GM21723 (cell line): ENCODE measurements at regions not wholly inside any gene's neighbourhood (a gene's known extent, or its start where the extent isn't known, plus 50 kb on each side); places are given as distances from the start of the nearest gene placed in this dataset.
A peak's percentile ranks its signal among the peaks of the same experiment; 100 is the strongest.

ENCODE experiments used
- ATAC-seq: cut with Tn5 transposase; IDR thresholded peaks from one replicate; pipeline ENCODE4 v1.9.1; 2021; ENCODE audit warnings: mild to moderate bottlenecking, moderate library complexity; ENCODE audit not compliant: unreplicated experiment

DNA sequence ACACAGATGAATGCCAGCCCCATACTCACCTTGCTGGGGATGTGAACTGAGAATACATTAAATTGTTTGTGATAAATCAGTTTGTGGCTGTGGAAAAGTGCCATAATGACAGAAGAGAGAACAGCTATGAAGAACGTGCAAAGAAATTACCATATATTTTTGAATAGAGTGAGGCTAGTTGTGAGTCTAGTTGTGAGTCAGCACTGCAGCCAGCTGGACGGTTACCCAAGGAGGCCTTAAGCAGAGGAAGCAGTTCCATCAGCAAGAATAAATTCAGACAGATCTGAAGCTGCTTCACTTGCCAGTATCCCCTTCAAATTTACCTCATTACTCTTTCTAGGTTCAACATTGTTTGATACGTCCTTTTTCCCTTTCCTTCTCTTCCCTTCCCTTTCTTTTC, 446.0 kb downstream of the MTRR start:
- no peak for ATAC-seq

- no peak for ATAC-seq
Measured at GRCh38 chr5:8316608-8317280, 447.8 kb downstream of the MTRR start.

DNA sequence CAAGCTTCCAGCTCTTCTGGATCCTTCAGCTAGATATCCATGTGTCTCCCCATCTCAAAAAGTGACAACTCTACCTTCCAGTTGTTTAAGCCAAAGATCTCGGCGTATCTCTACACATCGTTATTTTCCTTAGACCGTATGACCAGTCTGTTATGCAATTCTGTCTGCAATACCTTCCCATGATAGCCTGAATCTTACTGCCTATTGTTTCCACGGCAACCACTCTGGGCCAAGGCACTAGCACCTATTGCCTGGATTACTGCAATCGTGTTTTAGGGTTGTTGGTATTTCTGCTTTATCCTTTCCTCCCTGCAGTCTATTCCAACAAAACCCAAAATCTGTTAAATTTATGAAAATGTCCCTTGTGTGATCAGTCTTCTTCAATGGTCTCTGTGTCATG, 448.4 kb downstream of the MTRR start:
- no peak for ATAC-seq

GRCh38 chr5:8320244-8320643, 451.3 kb downstream of the MTRR start:
- no peak for ATAC-seq

DNA sequence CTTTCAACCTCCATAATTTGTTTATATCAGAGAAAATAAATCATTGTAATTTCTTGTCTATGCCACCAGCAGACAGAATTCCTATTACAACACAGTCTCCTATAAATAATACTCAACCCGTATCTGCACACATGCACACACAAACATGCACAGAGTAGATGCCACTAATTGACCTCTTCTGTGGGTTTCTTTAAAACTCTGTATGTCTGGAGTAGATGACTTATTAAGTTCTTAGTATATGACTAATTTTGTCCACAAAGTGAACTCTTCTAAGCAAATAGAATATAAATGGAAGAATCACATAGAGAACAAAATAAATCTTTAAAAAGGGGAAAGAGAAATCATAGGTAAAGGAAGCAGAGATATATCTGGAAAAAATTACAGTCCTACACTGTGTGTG, 452.3 kb downstream of the MTRR start:
- no peak for ATAC-seq

GRCh38 chr5:8322484-8322883, 453.5 kb downstream of the MTRR start:
- ATAC-seq = no peak

DNA sequence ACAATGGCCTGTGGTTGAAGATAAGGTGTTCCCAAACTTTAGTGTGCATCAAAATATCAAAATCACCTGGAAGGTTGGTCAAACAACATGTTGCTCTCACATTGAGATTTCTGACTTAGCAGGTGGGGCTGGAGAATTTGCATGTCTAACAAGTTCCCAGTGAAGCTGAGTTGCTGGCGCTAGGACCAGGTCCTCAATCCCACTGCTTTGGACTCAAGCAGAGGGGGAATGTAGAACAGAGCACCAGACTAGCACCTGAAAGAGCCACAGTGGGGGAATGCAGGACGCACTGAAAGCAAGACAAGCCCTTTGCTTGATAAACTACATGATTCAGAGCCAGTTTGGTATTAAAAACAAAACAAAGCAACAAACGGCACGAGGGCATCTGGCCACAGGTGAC, 458.1 kb downstream of the MTRR start:
- ATAC-seq = no peak

- no peak for ATAC-seq
Measured at GRCh38 chr5:8329773-8330172, 460.8 kb downstream of the MTRR start.

- ATAC-seq = no peak
Measured at GRCh38 chr5:8332666-8333445, 463.9 kb downstream of the MTRR start.

DNA sequence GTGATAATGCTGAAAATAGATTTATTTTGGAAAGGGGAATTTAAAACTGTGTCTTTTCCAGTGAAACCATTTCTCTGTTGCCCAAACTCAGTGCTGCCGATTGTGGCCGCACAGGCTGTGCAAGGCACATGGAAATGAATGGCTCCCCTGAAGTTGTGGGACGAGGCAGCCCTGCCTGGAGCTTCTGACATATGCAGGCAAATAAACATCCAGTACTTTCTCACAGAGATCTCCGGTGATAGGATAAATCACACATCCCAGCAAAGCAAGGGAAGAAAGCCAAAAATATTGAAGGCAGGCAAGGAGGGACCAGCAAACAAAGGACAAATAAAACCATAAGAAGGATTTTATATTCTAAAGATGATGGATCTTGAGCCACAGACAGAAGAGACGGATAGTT, 464.5 kb downstream of the MTRR start:
- ATAC-seq = no peak

DNA sequence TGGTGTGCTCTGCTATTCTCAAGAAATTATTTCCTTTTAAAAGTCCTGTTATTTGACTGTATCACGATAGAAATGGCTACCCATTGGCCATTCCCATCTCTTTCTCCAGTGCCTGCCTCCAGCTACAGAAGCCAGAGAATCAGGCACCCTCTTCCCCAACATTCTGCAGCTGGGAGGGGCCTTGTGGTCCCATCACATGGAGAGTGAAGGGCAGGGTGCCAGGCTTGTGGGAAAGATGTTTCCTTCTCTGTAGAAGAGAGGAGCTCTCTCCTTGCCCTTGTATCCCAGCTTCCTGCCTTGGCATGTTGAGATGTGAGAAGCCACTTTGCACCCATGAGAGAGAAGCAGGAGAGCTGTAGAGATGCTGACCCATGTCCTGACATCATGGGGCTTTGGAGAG, 465.0 kb downstream of the MTRR start:
- no peak for ATAC-seq

- ATAC-seq = no peak
Measured at GRCh38 chr5:8340261-8340660, 471.3 kb downstream of the MTRR start.

GRCh38 chr5:8340739-8341344, 471.9 kb downstream of the MTRR start:
- ATAC-seq = no peak

GRCh38 chr5:8341406-8341805, 472.5 kb downstream of the MTRR start:
- ATAC-seq = no peak

GRCh38 chr5:8347984-8348383, 479.0 kb downstream of the MTRR start:
- ATAC-seq = no peak

DNA sequence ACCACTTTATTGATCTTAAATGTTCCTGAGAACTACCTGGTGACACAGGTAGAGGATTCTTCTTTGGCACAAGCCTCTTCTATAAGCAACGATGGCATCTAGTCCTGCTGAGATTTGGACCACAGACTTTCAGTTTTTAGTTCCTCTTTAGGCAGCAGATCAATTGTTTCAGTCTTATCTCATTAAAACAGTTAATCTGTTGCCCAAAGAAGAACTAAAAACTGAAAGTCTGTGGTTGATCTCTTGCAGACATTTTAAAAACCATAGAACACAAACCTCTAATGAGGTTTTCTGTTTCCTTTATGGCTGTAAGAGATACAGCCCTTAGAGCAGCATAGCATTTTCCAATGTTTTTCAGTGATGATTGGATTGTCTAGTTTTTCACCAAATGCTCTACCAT, 480.9 kb downstream of the MTRR start:
- ATAC-seq = peak; percentile 98

DNA sequence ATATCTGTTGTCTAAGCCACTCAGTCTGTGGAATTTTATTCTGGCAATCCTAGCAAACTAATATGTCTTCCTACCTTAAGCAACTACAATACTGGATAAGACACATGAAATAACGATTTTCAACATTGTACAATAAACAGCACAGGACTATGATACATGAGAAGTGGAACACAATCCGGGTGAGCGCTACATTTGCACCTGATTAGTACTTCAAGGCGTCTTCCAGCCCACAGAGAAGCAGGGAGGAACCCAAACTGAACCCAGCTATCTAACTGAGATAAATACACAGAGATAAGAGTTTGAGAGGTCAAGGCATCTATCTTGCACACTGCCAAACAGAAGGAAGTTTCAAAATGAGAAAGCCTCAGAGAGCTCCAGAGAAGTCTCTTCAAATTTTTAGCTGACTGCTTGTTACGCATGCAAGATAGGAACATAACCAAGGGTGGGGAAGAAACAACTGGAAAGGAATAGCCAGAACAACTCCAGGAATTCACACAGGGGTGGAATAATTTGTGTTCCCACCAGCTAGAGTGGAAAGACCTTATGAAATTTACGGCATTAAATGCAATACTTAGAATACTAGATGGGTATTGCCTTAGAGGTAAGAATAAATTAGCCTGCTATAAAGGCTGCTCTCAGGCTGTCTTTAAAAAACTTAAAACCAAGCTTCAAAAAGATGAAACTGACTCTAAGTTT, 481.8 kb downstream of the MTRR start:
- ATAC-seq = no peak

- ATAC-seq = no peak
Measured at GRCh38 chr5:8355981-8356380, 487.0 kb downstream of the MTRR start.

DNA sequence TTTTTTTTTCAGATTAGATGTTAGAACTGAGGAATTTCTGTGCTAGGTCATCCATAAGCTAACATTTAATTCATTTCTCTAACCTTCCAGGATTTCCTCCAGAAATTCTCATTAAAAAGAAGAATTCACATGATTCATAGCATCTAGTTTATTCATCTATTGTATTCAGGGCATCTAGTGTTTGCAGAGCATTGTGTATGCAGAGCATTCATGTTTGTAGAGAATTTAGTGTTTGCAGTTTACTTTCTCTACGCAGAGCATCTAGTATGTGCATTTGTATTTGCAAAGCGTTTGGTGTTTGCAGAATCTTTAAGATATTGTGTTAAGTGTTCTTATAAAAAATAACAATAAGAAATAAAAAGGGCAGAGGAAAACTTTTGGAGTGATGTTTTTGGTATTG, 491.1 kb downstream of the MTRR start:
- no peak for ATAC-seq

- no peak for ATAC-seq
Measured at GRCh38 chr5:8362495-8362894, 493.5 kb downstream of the MTRR start.

DNA sequence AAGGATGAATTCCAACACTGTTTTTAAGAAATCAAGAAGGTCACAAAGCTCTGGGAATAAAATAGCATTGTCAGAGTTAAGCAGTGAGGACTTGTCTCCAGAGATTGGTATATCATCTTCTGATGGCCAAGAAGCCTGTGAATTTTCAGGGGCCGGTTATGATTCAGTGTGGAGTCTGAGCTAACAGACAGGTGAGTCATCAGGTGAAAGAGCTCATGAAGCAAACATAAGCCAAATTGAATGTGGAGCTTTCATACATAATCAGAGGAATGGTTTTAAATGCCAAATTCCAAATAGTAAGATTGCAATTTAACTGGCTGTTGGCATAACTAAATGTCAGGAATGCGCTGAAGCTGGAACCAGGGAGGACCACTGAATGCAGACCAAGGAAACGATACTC, 494.2 kb downstream of the MTRR start:
- no peak for ATAC-seq

DNA sequence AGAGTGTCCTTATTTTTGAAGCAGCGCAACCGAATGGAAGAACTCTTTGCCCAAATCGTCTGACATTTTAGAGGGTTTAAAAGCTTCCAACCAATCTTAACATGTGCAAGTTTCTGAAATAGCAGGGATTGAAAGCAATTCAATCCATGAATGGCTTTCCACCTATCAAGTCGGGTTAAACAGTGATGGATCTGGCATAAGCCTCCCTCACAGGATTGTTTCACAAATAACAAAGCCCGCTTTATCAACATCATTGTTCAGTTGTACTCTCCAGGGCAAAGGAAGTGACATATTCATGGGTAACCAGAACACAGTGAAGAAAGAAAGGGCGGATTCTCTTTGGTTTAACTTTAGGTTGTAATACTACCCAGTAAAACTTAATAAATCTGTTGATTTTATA, 497.3 kb downstream of the MTRR start:
- ATAC-seq = no peak
